Forelimb muscle (tissue), 1 donor: ENCODE measurements at regions not wholly inside any gene's neighbourhood (a gene's known extent, or its start where the extent isn't known, plus 50 kb on each side); places are given as distances from the start of the nearest gene placed in this dataset.

Experiments used
- DNase-seq: peaks from one replicate; pipeline ENCODE4 v3.0.0-alpha.2; 2013; ENCODE audit warnings: low read depth

- DNase-seq = no peak
Observed at GRCh38 chr22:48047722-48048500, 1285.5 kb downstream of the TBC1D22A start.

GRCh38 chr22:48045369-48045768, 1282.9 kb downstream of the TBC1D22A start:
- no peak for DNase-seq

- no peak for DNase-seq
Observed at GRCh38 chr22:48044487-48045060, 1282.1 kb downstream of the TBC1D22A start.

GRCh38 chr22:48043581-48043980, 1281.1 kb downstream of the TBC1D22A start:
- DNase-seq = no peak

- DNase-seq = no peak
Observed at GRCh38 chr22:48042621-48043395, 1280.4 kb downstream of the TBC1D22A start.

GRCh38 chr22:48039326-48039725, 1276.9 kb downstream of the TBC1D22A start:
- DNase-seq = no peak

GRCh38 chr22:48037618-48038017, 1275.2 kb downstream of the TBC1D22A start:
- DNase-seq = no peak

GRCh38 chr22:48035897-48036296, 1273.4 kb downstream of the TBC1D22A start:
- no peak for DNase-seq

GRCh38 chr22:48031589-48031988, 1269.1 kb downstream of the TBC1D22A start:
- DNase-seq = no peak

GRCh38 chr22:48025096-48025495, 1262.6 kb downstream of the TBC1D22A start:
- DNase-seq = no peak

GRCh38 chr22:48021991-48022401, 1259.5 kb downstream of the TBC1D22A start:
- DNase-seq = no peak

- no peak for DNase-seq
Observed at GRCh38 chr22:48018346-48018745, 1255.9 kb downstream of the TBC1D22A start.

- DNase-seq = no peak
Observed at GRCh38 chr22:48015701-48016100, 1253.3 kb downstream of the TBC1D22A start.

- no peak for DNase-seq
Observed at GRCh38 chr22:48004936-48005335, 1242.5 kb downstream of the TBC1D22A start.

GRCh38 chr22:48004038-48004437, 1241.6 kb downstream of the TBC1D22A start:
- no peak for DNase-seq

GRCh38 chr22:48001101-48001500, 1238.7 kb downstream of the TBC1D22A start:
- no peak for DNase-seq

- no peak for DNase-seq
Observed at GRCh38 chr22:47997612-47998011, 1235.2 kb downstream of the TBC1D22A start.

- DNase-seq = no peak
Observed at GRCh38 chr22:47997052-47997590, 1234.7 kb downstream of the TBC1D22A start.

- DNase-seq = no peak
Observed at GRCh38 chr22:47996446-47996857, 1234.0 kb downstream of the TBC1D22A start.

GRCh38 chr22:47995718-47996117, 1233.3 kb downstream of the TBC1D22A start:
- no peak for DNase-seq

GRCh38 chr22:47995264-47995627, 1232.8 kb downstream of the TBC1D22A start:
- no peak for DNase-seq

- DNase-seq = no peak
Observed at GRCh38 chr22:47994601-47995263, 1232.3 kb downstream of the TBC1D22A start.
